C4-2B (cell line): ENCODE measurements at regions not wholly inside any gene's neighbourhood (a gene's known extent, or its start where the extent isn't known, plus 50 kb on each side); places are given as distances from the start of the nearest gene placed in this dataset.

Experiments used
- ZFX ChIP-seq: fragments of 450-650 bp; IDR thresholded peaks from 2 replicates; pipeline ENCODE4 v1.6.1; 2017
- TF ChIP-seq, protein P1 (sequence below): fragments of 450-650 bp; conservative IDR thresholded peaks from 2 replicates; pipeline ENCODE4 v1.5.1; 2017; ENCODE audit warnings: mild to moderate bottlenecking

DNA sequence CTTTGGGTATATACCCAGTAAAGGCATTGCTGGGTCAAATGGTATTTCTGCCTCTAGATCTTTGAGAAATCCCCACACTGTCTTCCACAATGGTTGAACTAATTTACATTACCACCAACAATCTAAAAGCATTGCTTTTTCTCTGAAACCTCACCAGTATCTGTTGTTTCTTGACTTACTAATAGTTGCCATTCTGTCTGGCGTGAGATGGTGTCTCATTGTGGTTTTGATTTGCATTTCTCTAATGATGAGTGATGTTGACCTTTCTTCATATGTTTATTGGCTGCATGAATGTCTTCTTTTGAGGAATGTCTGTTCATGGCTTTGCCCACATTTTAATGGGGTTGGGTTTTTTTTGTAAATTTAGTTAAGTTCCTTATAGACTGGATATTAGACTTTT, 382.6 kb upstream of the ZNF804A start:
- TF ChIP-seq, protein P1, sequence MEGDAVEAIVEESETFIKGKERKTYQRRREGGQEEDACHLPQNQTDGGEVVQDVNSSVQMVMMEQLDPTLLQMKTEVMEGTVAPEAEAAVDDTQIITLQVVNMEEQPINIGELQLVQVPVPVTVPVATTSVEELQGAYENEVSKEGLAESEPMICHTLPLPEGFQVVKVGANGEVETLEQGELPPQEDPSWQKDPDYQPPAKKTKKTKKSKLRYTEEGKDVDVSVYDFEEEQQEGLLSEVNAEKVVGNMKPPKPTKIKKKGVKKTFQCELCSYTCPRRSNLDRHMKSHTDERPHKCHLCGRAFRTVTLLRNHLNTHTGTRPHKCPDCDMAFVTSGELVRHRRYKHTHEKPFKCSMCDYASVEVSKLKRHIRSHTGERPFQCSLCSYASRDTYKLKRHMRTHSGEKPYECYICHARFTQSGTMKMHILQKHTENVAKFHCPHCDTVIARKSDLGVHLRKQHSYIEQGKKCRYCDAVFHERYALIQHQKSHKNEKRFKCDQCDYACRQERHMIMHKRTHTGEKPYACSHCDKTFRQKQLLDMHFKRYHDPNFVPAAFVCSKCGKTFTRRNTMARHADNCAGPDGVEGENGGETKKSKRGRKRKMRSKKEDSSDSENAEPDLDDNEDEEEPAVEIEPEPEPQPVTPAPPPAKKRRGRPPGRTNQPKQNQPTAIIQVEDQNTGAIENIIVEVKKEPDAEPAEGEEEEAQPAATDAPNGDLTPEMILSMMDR = no peak
- TF ChIP-seq ZFX = no peak
